Astrocyte of the cerebellum (primary cell): ENCODE measurements at regions not wholly inside any gene's neighbourhood (a gene's known extent, or its start where the extent isn't known, plus 50 kb on each side); places are given as distances from the start of the nearest gene placed in this dataset.

ENCODE experiments used
- DNase-seq: peaks from one replicate; pipeline ENCODE4 v3.0.0-alpha.2; 2011; ENCODE audit warnings: low read depth
- H3K4me3 ChIP-seq: 2 replicates; pipeline ENCODE4 v1.5.1; 2011; ENCODE audit warnings: mild to moderate bottlenecking, low read depth, low read length, moderate library complexity
- in situ Hi-C: cut with HindIII; loops from 2 replicates; pipeline ENCODE4 v1.10.0; 2017; ENCODE audit warnings: low sequenced_read_pairs
- TF ChIP-seq, protein P1 (sequence below): IDR thresholded peaks from 2 replicates; pipeline ENCODE4 v1.5.1; 2012; ENCODE audit warnings: low read length, low read depth, moderate library complexity, mild to moderate bottlenecking; ENCODE audit errors: missing control alignments

DNA sequence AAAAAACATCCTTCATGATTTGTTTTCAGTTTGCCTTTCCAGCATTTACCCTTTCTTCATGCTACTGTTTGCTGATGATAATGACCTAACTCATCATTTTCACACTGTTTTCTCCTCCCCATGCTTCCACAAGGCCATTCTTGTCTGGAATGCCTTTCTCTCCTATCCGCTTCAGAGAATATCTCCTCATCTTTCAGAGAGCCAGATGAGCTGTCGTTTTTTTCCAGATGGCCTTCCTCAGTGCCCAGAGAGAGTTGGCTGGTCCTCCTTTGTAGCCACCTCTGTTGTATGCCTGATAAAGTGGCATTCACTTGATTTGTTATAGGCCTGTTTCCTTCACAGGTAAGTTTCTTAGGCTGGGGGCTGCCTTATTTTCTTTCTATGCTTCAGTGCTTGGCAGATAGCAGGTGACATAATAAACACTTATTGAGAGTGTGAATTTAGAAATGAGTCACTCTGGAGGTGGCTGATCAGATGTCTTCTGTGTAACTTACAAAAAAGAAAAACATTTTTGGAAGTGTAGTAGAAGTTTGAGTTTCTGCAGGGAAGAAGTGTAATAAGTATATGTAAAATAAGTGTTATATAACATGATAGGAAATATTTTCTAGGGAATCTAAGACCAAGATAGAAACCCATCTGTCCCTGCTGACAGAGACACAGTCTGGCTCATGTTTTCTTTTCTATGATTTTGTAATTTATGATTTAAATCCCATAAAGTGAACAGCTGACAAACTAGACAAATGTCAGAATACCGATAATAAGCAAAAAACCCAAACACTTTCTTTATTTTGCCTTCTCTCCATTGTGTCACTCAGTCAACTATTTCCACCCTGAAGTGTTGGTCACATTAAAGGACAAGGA is 174.5 kb downstream of the DACT1 start:
- in situ Hi-C loops, result no loop called here
- H3K4me3 ChIP-seq, result no peak overlapping the region
- DNase-seq, result no peak
- TF ChIP-seq, protein P1, sequence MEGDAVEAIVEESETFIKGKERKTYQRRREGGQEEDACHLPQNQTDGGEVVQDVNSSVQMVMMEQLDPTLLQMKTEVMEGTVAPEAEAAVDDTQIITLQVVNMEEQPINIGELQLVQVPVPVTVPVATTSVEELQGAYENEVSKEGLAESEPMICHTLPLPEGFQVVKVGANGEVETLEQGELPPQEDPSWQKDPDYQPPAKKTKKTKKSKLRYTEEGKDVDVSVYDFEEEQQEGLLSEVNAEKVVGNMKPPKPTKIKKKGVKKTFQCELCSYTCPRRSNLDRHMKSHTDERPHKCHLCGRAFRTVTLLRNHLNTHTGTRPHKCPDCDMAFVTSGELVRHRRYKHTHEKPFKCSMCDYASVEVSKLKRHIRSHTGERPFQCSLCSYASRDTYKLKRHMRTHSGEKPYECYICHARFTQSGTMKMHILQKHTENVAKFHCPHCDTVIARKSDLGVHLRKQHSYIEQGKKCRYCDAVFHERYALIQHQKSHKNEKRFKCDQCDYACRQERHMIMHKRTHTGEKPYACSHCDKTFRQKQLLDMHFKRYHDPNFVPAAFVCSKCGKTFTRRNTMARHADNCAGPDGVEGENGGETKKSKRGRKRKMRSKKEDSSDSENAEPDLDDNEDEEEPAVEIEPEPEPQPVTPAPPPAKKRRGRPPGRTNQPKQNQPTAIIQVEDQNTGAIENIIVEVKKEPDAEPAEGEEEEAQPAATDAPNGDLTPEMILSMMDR, result no peak

DNA sequence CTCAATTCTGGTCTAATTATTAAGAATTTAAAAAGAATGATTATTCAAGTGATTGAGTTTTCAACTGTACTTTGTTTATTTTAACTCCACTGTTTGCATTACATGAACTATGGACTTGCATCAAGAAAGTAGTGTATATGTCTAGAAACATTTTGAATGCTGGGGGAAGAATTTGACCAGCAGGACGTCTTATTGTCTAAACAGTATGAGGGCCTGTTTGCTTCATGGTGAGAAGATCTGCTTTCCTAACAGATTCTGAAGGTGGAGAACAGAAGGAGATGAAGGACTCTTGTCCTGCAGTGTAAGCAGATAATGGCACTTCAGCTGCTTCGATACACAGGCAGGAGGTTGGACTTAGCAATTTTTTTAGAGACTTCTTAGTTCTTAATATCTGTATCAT is 176.0 kb downstream of the DACT1 start:
- in situ Hi-C loops, result no loop called here
- no peak for DNase-seq
- TF ChIP-seq, protein P1, result no peak
- H3K4me3 ChIP-seq, result no peak overlapping the region

DNA sequence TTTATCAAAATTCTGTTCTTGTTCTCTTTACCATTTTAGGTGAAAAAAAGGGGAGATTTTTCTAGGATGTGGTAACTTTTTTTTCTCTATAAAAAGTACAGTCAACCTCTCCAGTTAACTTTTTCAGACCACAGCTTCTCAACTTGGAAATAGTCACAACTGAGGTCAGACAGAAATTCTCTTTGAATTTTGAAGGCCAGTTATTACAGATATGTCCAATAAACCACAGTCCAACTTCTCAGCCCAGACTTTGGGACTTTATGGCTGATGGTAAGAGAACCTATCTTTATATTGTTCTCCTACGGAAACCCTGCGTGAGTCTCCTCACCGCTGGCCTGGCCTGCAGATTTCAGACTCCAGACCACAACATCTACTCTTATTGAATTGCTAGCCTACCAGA is 176.7 kb downstream of the DACT1 start:
- TF ChIP-seq, protein P1, result no peak
- no peak for DNase-seq
- in situ Hi-C loops, result no loop called here
- H3K4me3 ChIP-seq, result no peak overlapping the region

DNA sequence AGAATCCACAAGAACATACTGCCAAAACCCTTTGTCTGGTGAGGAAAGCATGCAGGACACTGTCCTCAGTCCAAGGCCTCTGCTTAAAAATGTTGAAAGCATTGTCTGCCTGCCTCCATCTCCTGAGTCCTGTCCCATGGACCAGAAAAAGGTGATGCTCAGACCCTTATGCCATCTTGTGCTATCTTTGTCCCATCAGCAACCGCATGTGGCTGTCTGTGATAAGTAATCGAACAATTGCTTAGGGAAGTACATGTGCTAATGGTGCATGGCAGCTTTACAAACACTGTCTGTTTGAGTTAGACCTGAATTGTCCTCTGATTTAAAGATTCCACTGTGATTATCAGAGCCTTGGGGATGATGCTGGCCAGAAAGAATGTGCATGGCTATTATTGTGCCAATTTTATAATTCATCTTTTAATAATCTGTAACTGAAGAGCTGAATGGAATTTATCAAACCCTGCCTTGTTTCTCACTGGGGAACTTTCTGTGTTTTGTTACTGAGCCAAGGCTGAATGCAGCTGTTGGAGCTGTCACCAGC is 177.5 kb downstream of the DACT1 start:
- in situ Hi-C loops, result no loop called here
- no peak overlapping the region for H3K4me3 ChIP-seq
- DNase-seq, result no peak
- TF ChIP-seq, protein P1, result no peak

DNA sequence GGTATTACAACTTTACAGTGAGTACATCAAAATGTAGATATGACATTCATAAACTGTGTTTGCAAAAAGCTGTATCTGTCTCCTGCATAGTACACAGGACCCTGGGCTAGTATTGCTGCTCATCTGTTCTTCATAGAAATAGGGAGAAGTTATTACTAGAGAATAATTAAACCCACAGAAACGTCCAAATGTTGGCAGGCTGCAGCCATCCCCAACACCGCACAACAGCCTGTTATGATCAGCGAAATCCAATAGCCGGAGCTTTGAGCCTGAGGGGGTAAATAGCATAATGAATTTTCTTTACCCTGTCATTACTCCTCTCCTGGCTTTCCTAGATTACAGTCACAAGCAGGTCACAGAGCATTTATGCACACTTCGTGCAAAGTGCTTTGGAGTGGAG is 178.0 kb downstream of the DACT1 start:
- H3K4me3 ChIP-seq, result no peak overlapping the region
- TF ChIP-seq, protein P1, result no peak
- in situ Hi-C loops, result no loop called here
- no peak for DNase-seq

DNA sequence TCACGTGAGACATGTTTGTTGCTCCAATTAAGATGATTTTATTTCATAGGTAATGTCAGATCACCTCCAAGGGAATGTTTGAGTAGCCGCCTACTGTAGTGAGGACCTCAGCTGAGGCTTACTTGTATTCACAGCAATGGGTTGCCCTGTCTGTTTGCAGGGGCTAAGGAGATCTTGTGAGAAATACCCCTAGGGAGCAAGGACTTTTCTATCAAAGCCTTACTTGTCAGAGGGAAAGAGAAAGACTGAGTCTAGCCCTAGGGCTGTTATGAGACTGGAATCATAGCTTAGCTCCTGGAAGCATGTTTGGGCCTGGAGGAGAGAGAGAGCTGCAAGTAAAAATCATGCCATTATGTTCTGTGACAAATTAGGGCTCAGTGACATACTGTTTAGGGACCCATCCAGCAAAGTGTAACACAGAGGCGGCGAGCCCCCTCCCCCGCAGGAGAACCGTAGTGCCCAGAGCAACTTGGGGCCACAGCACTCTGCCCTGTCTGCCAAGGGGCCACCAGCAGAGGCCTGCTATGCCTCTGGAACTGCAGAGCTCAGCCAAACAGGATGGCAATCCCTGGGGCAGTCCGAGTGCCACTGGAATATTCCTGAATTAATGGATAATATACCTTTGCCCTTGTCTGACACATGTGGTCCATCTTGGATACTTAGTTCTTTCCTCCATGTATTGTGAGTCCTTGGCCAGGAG is 178.8 kb downstream of the DACT1 start:
- in situ Hi-C loops, result no loop called here
- H3K4me3 ChIP-seq, result no peak overlapping the region
- TF ChIP-seq, protein P1, result no peak
- DNase-seq, result no peak
